ENCODE measurements at regions not wholly inside any gene's neighbourhood (a gene's known extent, or its start where the extent isn't known, plus 50 kb on each side); places are given as distances from the start of the nearest gene placed in this dataset.

DNA sequence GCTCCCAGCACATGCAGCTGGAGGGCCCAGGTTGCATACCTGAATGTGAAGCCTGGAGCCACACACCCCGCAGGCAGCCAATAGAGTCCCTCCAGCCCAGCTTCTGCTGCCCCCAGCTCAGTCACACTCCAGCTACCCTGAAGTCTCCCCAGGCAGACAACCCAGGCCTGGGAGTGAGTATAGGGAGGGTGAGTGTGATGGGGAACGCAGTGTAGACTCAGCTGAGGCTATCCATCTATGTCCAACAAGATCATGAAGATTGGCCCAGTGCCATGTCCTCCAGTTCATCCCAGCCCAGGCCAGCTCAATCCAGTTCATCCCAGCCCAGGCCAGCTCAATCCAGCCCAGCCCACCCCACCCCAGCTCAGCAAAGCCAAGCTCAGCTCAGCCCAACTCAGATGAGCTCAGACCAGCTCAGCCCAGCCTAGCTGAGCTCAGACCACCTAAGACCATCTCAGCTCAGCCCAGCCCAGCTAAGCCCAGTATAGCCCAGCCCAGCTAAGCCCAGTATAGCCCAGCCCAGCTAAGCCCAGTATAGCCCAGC lies 330.4 kb downstream of the TMEM121 start:
- Mint-ChIP-seq H3K4me3 (no peak overlapping the region), H3K36me3 (ENCODE audit: low read depth) (peaks cover 41% of the 10 kb centered on the region), H3K9me3 (peaks cover 98% of the 10 kb centered on the region), H3K4me1 (no peaks in the 10 kb centered on the region), H3K27ac (no peak overlapping the region), H3K27me3 (ENCODE audit: insufficient read depth, low read depth, poor library complexity) (peaks cover 8% of the 10 kb centered on the region)
- Histone ChIP-seq H3K9me2 (ENCODE audit: insufficient read depth) (no peaks in the 10 kb centered on the region), H3K4me3 (no peak overlapping the region), H3F3A (replicated peaks; ENCODE audit: low read depth) (no peaks in the 10 kb centered on the region), H3K27me3 (ENCODE audit: insufficient read depth) (no peaks in the 10 kb centered on the region), H3K36me3 (ENCODE audit: insufficient read depth) (no peaks in the 10 kb centered on the region), H3K4me1 (ENCODE audit: insufficient read depth) (no peaks in the 10 kb centered on the region), H3K4me2 (no peak overlapping the region), H3K79me2 (replicated peaks; ENCODE audit: insufficient read depth) (no peaks in the 10 kb centered on the region), H2AFZ (no peak overlapping the region), H3K27ac (ENCODE audit: low read depth) (no peak overlapping the region), H4K20me1 (replicated peaks; ENCODE audit: insufficient read depth) (no peaks in the 10 kb centered on the region)
- no peak for TF ChIP-seq CREB1 (CRISPR knock-in tag; IDR thresholded peaks at IDR 0.05; ENCODE audit: low read depth)
- no peak for TF ChIP-seq JUNB (IDR thresholded peaks at IDR 0.05; ENCODE audit: unreplicated experiment)
- TF ChIP-seq, protein P1, sequence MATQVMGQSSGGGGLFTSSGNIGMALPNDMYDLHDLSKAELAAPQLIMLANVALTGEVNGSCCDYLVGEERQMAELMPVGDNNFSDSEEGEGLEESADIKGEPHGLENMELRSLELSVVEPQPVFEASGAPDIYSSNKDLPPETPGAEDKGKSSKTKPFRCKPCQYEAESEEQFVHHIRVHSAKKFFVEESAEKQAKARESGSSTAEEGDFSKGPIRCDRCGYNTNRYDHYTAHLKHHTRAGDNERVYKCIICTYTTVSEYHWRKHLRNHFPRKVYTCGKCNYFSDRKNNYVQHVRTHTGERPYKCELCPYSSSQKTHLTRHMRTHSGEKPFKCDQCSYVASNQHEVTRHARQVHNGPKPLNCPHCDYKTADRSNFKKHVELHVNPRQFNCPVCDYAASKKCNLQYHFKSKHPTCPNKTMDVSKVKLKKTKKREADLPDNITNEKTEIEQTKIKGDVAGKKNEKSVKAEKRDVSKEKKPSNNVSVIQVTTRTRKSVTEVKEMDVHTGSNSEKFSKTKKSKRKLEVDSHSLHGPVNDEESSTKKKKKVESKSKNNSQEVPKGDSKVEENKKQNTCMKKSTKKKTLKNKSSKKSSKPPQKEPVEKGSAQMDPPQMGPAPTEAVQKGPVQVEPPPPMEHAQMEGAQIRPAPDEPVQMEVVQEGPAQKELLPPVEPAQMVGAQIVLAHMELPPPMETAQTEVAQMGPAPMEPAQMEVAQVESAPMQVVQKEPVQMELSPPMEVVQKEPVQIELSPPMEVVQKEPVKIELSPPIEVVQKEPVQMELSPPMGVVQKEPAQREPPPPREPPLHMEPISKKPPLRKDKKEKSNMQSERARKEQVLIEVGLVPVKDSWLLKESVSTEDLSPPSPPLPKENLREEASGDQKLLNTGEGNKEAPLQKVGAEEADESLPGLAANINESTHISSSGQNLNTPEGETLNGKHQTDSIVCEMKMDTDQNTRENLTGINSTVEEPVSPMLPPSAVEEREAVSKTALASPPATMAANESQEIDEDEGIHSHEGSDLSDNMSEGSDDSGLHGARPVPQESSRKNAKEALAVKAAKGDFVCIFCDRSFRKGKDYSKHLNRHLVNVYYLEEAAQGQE (IDR thresholded peaks at IDR 0.05; ENCODE audit: unreplicated experiment), result no peak
- TF ChIP-seq, protein P2, sequence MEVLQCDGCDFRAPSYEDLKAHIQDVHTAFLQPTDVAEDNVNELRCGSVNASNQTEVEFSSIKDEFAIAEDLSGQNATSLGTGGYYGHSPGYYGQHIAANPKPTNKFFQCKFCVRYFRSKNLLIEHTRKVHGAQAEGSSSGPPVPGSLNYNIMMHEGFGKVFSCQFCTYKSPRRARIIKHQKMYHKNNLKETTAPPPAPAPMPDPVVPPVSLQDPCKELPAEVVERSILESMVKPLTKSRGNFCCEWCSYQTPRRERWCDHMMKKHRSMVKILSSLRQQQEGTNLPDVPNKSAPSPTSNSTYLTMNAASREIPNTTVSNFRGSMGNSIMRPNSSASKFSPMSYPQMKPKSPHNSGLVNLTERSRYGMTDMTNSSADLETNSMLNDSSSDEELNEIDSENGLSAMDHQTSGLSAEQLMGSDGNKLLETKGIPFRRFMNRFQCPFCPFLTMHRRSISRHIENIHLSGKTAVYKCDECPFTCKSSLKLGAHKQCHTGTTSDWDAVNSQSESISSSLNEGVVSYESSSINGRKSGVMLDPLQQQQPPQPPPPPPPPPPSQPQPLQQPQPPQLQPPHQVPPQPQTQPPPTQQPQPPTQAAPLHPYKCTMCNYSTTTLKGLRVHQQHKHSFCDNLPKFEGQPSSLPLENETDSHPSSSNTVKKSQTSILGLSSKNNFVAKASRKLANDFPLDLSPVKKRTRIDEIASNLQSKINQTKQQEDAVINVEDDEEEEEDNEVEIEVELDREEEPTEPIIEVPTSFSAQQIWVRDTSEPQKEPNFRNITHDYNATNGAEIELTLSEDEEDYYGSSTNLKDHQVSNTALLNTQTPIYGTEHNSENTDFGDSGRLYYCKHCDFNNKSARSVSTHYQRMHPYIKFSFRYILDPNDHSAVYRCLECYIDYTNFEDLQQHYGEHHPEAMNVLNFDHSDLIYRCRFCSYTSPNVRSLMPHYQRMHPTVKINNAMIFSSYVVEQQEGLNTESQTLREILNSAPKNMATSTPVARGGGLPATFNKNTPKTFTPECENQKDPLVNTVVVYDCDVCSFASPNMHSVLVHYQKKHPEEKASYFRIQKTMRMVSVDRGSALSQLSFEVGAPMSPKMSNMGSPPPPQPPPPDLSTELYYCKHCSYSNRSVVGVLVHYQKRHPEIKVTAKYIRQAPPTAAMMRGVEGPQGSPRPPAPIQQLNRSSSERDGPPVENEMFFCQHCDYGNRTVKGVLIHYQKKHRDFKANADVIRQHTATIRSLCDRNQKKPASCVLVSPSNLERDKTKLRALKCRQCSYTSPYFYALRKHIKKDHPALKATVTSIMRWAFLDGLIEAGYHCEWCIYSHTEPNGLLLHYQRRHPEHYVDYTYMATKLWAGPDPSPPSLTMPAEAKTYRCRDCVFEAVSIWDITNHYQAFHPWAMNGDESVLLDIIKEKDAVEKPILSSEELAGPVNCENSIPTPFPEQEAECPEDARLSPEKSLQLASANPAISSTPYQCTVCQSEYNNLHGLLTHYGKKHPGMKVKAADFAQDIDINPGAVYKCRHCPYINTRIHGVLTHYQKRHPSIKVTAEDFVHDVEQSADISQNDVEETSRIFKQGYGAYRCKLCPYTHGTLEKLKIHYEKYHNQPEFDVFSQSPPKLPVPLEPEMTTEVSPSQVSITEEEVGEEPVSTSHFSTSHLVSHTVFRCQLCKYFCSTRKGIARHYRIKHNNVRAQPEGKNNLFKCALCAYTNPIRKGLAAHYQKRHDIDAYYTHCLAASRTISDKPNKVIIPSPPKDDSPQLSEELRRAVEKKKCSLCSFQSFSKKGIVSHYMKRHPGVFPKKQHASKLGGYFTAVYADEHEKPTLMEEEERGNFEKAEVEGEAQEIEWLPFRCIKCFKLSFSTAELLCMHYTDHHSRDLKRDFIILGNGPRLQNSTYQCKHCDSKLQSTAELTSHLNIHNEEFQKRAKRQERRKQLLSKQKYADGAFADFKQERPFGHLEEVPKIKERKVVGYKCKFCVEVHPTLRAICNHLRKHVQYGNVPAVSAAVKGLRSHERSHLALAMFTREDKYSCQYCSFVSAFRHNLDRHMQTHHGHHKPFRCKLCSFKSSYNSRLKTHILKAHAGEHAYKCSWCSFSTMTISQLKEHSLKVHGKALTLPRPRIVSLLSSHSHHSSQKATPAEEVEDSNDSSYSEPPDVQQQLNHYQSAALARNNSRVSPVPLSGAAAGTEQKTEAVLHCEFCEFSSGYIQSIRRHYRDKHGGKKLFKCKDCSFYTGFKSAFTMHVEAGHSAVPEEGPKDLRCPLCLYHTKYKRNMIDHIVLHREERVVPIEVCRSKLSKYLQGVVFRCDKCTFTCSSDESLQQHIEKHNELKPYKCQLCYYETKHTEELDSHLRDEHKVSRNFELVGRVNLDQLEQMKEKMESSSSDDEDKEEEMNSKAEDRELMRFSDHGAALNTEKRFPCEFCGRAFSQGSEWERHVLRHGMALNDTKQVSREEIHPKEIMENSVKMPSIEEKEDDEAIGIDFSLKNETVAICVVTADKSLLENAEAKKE (CRISPR knock-in tag; IDR thresholded peaks at IDR 0.05), result no peak
- TF ChIP-seq POLR2AphosphoS5 (IDR thresholded peaks at IDR 0.05; ENCODE audit: low read depth), result no peak
- no peak for TF ChIP-seq NANOG (IDR thresholded peaks at IDR 0.05; ENCODE audit: borderline replicate concordance)
- TF ChIP-seq, protein P3, sequence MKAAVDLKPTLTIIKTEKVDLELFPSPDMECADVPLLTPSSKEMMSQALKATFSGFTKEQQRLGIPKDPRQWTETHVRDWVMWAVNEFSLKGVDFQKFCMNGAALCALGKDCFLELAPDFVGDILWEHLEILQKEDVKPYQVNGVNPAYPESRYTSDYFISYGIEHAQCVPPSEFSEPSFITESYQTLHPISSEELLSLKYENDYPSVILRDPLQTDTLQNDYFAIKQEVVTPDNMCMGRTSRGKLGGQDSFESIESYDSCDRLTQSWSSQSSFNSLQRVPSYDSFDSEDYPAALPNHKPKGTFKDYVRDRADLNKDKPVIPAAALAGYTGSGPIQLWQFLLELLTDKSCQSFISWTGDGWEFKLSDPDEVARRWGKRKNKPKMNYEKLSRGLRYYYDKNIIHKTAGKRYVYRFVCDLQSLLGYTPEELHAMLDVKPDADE (IDR thresholded peaks at IDR 0.05), result no peak
- no peak for TF ChIP-seq STAT1 (IDR thresholded peaks at IDR 0.05; ENCODE audit: unreplicated experiment)
- TF ChIP-seq EZH2 (IDR thresholded peaks at IDR 0.05; ENCODE audit: low read depth, unreplicated experiment), result no peak
- no peak for ATAC-seq
- DNase-seq (ENCODE audit: low spot score), result no peak
